DND-41 (cell line): ENCODE measurements at regions not wholly inside any gene's neighbourhood (a gene's known extent, or its start where the extent isn't known, plus 50 kb on each side); places are given as distances from the start of the nearest gene placed in this dataset.

Experiments
- ATAC-seq: fragments of 200-7000 bp; cut with Tn5 transposase; 3 replicates; pipeline ENCODE4 v1.9.1; 2021; ENCODE audit warnings: low read depth; ENCODE audit not compliant: insufficient read depth
- DNase-seq: peaks from one replicate; pipeline ENCODE4 v3.0.0-alpha.2; 2020
- H2AFZ ChIP-seq: 2 replicates; pipeline ENCODE4 v1.6.0; 2012; ENCODE audit warnings: low read depth, low read length
- H3K27ac ChIP-seq: 2 replicates; pipeline ENCODE4 v1.5.1; 2012; ENCODE audit warnings: low read length, inconsistent platforms
- H3K27me3 ChIP-seq: fragments of 200-600 bp; sonication (generic); 2 replicates; pipeline ENCODE4 v1.6.0; 2012; ENCODE audit warnings: low read length, mild to moderate bottlenecking, inconsistent platforms; ENCODE audit not compliant: insufficient read depth, poor library complexity
- H3K36me3 ChIP-seq: 2 replicates; pipeline ENCODE4 v1.5.1; 2012; ENCODE audit warnings: low read length, inconsistent platforms; ENCODE audit not compliant: insufficient read depth
- H3K4me1 ChIP-seq: 2 replicates; pipeline ENCODE4 v1.5.1; 2012; ENCODE audit warnings: mild to moderate bottlenecking, low read length; ENCODE audit not compliant: insufficient read depth
- H3K4me2 ChIP-seq: 2 replicates; pipeline ENCODE4 v1.6.0; 2012; ENCODE audit warnings: mild to moderate bottlenecking, moderate library complexity, low read length, inconsistent platforms; ENCODE audit not compliant: insufficient read depth
- H3K4me3 ChIP-seq, 2 experiments: fragments of 200-600 bp in 1 of 2; shearing (Covaris generic) in 1 of 2; 2 replicates each; pipeline ENCODE4 v1.5.1; 2012 to 2016; ENCODE audit warnings: inconsistent platforms in 2 of 2, low read length in 2 of 2, mild to moderate bottlenecking in 2 of 2, low read depth in 1 of 2, moderate library complexity in 1 of 2
- H3K79me2 ChIP-seq: 2 replicates; pipeline ENCODE4 v1.6.0; 2012; ENCODE audit warnings: low read length, inconsistent platforms; ENCODE audit not compliant: insufficient read depth
- H3K9ac ChIP-seq: 2 replicates; pipeline ENCODE4 v1.6.0; 2012; ENCODE audit warnings: low read depth, mild to moderate bottlenecking, inconsistent platforms, low read length, moderate library complexity
- H3K9me3 ChIP-seq: 2 replicates; pipeline ENCODE4 v1.5.1; 2012; ENCODE audit warnings: low read length, moderate library complexity, mild to moderate bottlenecking, inconsistent platforms; ENCODE audit not compliant: insufficient read depth, severe bottlenecking
- H4K20me1 ChIP-seq: 2 replicates; pipeline ENCODE4 v1.6.0; 2012; ENCODE audit warnings: low read length; ENCODE audit not compliant: insufficient read depth
- EZH2 ChIP-seq: IDR thresholded peaks from 3 replicates; pipeline ENCODE4 v1.6.1; 2012; ENCODE audit warnings: borderline replicate concordance, low read depth, mild to moderate bottlenecking, moderate library complexity, low read length, inconsistent platforms; ENCODE audit not compliant: severe bottlenecking
- TF ChIP-seq, protein P1 (sequence below): IDR thresholded peaks from 2 replicates; pipeline ENCODE4 v1.5.1; 2012; ENCODE audit warnings: borderline replicate concordance, low read length, moderate library complexity, mild to moderate bottlenecking; ENCODE audit not compliant: poor library complexity, severe bottlenecking; ENCODE audit errors: extremely low read depth

DNA sequence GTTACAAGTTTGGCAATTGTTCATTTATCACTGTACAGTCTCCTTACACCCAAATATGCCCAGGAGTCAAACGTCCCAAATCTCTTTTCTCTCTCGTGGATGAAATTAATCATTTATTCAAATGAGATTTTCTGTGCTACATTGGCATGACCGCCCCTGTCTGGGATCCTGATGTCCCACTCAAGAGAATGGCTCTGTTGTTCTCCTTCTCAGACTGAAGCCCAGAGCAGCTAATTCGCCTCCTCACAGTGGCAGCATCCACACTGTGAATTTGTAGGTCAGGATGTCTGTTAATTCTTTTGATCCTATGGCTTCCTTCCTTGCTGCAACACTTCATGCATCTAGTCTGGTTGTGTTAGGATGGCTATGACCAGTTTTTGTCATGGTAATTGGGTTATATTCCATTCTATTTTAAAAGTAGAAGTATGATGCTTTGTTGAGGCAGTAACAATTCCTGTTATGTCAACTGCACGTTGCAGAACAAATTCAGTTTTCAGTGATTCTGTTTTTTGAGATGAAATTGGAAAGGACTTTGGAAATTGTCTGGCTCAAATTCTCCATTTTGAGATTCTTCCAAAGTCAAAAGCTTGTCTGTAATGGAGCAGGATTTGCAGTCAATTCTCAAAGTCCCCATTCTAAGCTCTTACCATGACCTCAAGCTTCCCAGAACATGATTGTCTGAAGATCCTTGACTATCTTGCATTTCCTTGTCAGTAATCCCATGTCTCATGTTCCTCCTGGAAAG lies 141.5 kb upstream of the GAS1 start:
- Histone ChIP-seq H3K9ac (no peak overlapping the region), H4K20me1 (no peaks in the 10 kb centered on the region), H3K79me2 (no peaks in the 10 kb centered on the region), H3K27ac (no peak overlapping the region), H3K4me1 (no peaks in the 10 kb centered on the region), H3K4me2 (no peak overlapping the region), H3K27me3 (no peaks in the 10 kb centered on the region), H3K36me3 (no peaks in the 10 kb centered on the region), H3K4me3 (no peak overlapping the region), H2AFZ (no peak overlapping the region), H3K9me3 (no peaks in the 10 kb centered on the region)
- no peak for ATAC-seq
- TF ChIP-seq, protein P1, sequence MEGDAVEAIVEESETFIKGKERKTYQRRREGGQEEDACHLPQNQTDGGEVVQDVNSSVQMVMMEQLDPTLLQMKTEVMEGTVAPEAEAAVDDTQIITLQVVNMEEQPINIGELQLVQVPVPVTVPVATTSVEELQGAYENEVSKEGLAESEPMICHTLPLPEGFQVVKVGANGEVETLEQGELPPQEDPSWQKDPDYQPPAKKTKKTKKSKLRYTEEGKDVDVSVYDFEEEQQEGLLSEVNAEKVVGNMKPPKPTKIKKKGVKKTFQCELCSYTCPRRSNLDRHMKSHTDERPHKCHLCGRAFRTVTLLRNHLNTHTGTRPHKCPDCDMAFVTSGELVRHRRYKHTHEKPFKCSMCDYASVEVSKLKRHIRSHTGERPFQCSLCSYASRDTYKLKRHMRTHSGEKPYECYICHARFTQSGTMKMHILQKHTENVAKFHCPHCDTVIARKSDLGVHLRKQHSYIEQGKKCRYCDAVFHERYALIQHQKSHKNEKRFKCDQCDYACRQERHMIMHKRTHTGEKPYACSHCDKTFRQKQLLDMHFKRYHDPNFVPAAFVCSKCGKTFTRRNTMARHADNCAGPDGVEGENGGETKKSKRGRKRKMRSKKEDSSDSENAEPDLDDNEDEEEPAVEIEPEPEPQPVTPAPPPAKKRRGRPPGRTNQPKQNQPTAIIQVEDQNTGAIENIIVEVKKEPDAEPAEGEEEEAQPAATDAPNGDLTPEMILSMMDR: no peak
- TF ChIP-seq EZH2: no peak
- no peak for DNase-seq

GRCh38 chr9:87089506-87089905 lies 142.2 kb upstream of the GAS1 start:
- Histone ChIP-seq H3K9me3 (no peaks in the 10 kb centered on the region), H3K4me1 (no peaks in the 10 kb centered on the region), H3K79me2 (no peaks in the 10 kb centered on the region), H4K20me1 (no peaks in the 10 kb centered on the region), H2AFZ (no peak overlapping the region), H3K9ac (no peak overlapping the region), H3K27ac (no peak overlapping the region), H3K27me3 (no peaks in the 10 kb centered on the region), H3K36me3 (no peaks in the 10 kb centered on the region), H3K4me3 (no peak overlapping the region), H3K4me2 (no peak overlapping the region)
- ATAC-seq (no peak), DNase-seq (no peak)
- TF ChIP-seq, protein P1: no peak
- TF ChIP-seq EZH2: no peak

DNA sequence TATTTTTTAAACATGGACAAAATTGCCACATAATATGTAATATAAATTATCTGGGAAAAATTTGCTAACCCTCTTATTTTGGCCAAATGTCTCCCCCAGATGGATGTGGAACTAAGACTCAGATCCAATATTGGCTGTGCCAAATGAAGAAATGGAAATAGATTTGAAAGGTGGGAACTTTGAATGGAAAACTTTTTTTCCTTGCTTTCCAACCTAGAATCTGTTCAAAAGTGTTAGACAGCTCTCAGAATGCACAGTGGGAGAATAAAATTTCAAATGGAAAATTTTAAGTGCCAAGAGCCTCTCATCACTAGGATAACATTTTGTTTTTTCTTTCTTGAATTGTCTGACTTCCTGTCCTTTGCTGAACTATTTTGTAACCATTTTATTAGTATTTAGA lies 142.6 kb upstream of the GAS1 start:
- no peak for ATAC-seq
- DNase-seq: no peak
- Histone ChIP-seq H3K9ac (no peak overlapping the region), H2AFZ (no peak overlapping the region), H3K36me3 (no peaks in the 10 kb centered on the region), H3K27me3 (no peaks in the 10 kb centered on the region), H3K9me3 (no peaks in the 10 kb centered on the region), H3K4me2 (no peak overlapping the region), H3K4me3 (no peak overlapping the region), H3K27ac (no peak overlapping the region), H4K20me1 (no peaks in the 10 kb centered on the region), H3K79me2 (no peaks in the 10 kb centered on the region), H3K4me1 (no peaks in the 10 kb centered on the region)
- no peak for TF ChIP-seq EZH2
- TF ChIP-seq, protein P1: no peak
